Sigmoid colon (tissue), 6 donors: ENCODE measurements at regions not wholly inside any gene's neighbourhood (a gene's known extent, or its start where the extent isn't known, plus 50 kb on each side); places are given as distances from the start of the nearest gene placed in this dataset.

Source experiments
- DNase-seq: peaks from one replicate; pipeline ENCODE4 v3.0.0-alpha.2; 2019
- H3K27ac ChIP-seq, 4 donors: fragments of 200-600 bp; sonication (generic); one replicate each; pipeline ENCODE4 v1.5.1; 2016 to 2019; ENCODE audit warnings: mild to moderate bottlenecking in 1 of 4
- H3K27me3 ChIP-seq, 3 donors: fragments of 200-600 bp; sonication (generic); one replicate each; pipeline ENCODE4 v1.5.1; 2019; ENCODE audit warnings: mild to moderate bottlenecking in 1 of 3
- H3K36me3 ChIP-seq, 4 donors: fragments of 200-600 bp; sonication (generic); one replicate each; pipeline ENCODE4 v1.5.1; 2016 to 2019
- H3K4me1 ChIP-seq, 4 donors: fragments of 200-600 bp; sonication (generic); one replicate each; pipeline ENCODE4 v1.5.1; 2017 to 2019
- H3K4me3 ChIP-seq, 4 donors: fragments of 200-600 bp; sonication (generic); one replicate each; pipeline ENCODE4 v1.5.1; 2017 to 2019; ENCODE audit warnings: mild to moderate bottlenecking in 2 of 4, moderate library complexity in 1 of 4
- H3K9me3 ChIP-seq, 4 donors: fragments of 200-600 bp in 3 of 4; sonication (generic) in 3 of 4; one replicate each; pipeline versions ENCODE4 v1.5.1 to v1.6.1; 2013 to 2019
- EP300 ChIP-seq, 4 donors: sonication (generic); formaldehyde crosslinking; IDR thresholded peaks; one replicate each; pipeline ENCODE4 v1.6.1; 2017; ENCODE audit warnings: antibody characterized with exemption in 4 of 4
- POLR2A ChIP-seq, 2 donors: fragments of 450-650 bp; IDR thresholded peaks; one replicate each; pipeline ENCODE4 v1.6.1; 2016; ENCODE audit warnings: antibody characterized with exemption in 2 of 2, mild to moderate bottlenecking in 2 of 2, moderate library complexity in 2 of 2
- POLR2AphosphoS5 ChIP-seq, 4 donors: sonication (generic); formaldehyde crosslinking; IDR thresholded peaks; one replicate each; pipeline ENCODE4 v1.6.1; 2017; ENCODE audit warnings: antibody characterized with exemption in 4 of 4
- WGBS, 2 donors: extraction: QIAGEN DNeasy Blood & Tissue Kit; methylation state at CpG; one replicate each; pipeline ENCODE4 v1.1.7; 2013; 5-methylcytosine and 5-hydroxymethylcytosine counted together
- intact Hi-C: fragments of 100-400 bp; cut with DNase I; formaldehyde crosslinking; loops from one replicate; pipeline ENCODE4 v1.15.1; 2023
- TF ChIP-seq, protein P1 (sequence below), 4 experiments: fragments of 450-650 bp in 3 of 4; fragments of 200-600 bp in 1 of 4; IDR thresholded peaks; one replicate each; pipeline ENCODE4 v1.5.1; 2016 to 2019; ENCODE audit warnings: antibody characterized with exemption in 4 of 4, mild to moderate bottlenecking in 3 of 4, moderate library complexity in 2 of 4
- donor health status: healthy with polysubstance abuse.
- donor health status: healthy.

GRCh38 chr10:6944436-6944835 is 364.4 kb upstream of the PRKCQ start:
- H3K27me3 ChIP-seq: peaks cover 0 to 5% (median 3%) of the 10 kb centered on the region in 3 donors
- intact Hi-C loops: no loop called here
- TF ChIP-seq POLR2AphosphoS5 (IDR thresholded peaks at IDR 0.05) (no peak), EP300 (IDR thresholded peaks at IDR 0.05) (no peak), POLR2A (IDR thresholded peaks at IDR 0.05) (no peak)
- TF ChIP-seq, protein P1, sequence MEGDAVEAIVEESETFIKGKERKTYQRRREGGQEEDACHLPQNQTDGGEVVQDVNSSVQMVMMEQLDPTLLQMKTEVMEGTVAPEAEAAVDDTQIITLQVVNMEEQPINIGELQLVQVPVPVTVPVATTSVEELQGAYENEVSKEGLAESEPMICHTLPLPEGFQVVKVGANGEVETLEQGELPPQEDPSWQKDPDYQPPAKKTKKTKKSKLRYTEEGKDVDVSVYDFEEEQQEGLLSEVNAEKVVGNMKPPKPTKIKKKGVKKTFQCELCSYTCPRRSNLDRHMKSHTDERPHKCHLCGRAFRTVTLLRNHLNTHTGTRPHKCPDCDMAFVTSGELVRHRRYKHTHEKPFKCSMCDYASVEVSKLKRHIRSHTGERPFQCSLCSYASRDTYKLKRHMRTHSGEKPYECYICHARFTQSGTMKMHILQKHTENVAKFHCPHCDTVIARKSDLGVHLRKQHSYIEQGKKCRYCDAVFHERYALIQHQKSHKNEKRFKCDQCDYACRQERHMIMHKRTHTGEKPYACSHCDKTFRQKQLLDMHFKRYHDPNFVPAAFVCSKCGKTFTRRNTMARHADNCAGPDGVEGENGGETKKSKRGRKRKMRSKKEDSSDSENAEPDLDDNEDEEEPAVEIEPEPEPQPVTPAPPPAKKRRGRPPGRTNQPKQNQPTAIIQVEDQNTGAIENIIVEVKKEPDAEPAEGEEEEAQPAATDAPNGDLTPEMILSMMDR (IDR thresholded peaks at IDR 0.05): no peak
- H3K9me3 ChIP-seq: no peaks in the 10 kb centered on the region
- H3K4me3 ChIP-seq: no peak overlapping the region
- DNase-seq: no peak
- no peaks in the 10 kb centered on the region for H3K4me1 ChIP-seq
- no peak overlapping the region for H3K27ac ChIP-seq
- WGBS, 2 donors: 82 to 93% methylated on average over 4 of the region's 4 CpGs
- H3K36me3 ChIP-seq: no peaks in the 10 kb centered on the region

GRCh38 chr10:6938384-6938783 is 358.3 kb upstream of the PRKCQ start:
- Histone ChIP-seq H3K27me3 (peaks cover 0 to 5% (median 3%) of the 10 kb centered on the region in 3 donors), H3K4me3 (no peak overlapping the region), H3K36me3 (no peaks in the 10 kb centered on the region), H3K4me1 (no peaks in the 10 kb centered on the region), H3K27ac (no peak overlapping the region), H3K9me3 (peaks cover 0 to 2% (median 0%) of the 10 kb centered on the region in 4 donors)
- TF ChIP-seq POLR2AphosphoS5 (IDR thresholded peaks at IDR 0.05) (no peak), EP300 (IDR thresholded peaks at IDR 0.05) (no peak), POLR2A (IDR thresholded peaks at IDR 0.05) (no peak)
- TF ChIP-seq, protein P1 (IDR thresholded peaks at IDR 0.05): no peak
- no peak for DNase-seq
- intact Hi-C loops: no loop called here
- WGBS, 2 donors: 47 to 53% methylated on average over 5 of the region's 5 CpGs

DNA sequence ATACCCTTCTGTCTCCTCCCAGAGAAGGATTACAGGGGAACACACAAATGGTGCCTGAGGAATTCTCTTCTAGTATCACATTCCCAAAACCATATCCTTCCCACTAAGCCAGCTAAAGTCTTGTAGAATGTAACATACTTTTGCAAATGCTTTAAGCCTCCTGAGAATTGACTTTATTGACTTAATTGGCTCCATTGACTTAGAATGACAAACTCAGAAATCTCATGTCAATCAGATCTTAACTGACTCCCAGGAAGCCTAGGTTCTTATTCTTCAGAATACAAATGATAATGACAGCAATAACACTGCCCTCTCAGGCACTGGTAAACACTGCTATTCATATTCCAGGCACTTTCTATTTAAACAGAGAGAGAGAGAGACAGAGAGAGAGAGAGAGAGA is 356.9 kb upstream of the PRKCQ start:
- no peaks in the 10 kb centered on the region for H3K36me3 ChIP-seq
- H3K4me3 ChIP-seq: no peak overlapping the region
- peaks cover 0 to 5% (median 0%) of the 10 kb centered on the region in 3 donors for H3K27me3 ChIP-seq
- no peaks in the 10 kb centered on the region for H3K4me1 ChIP-seq
- intact Hi-C loops: no loop called here
- DNase-seq: no peak
- H3K27ac ChIP-seq: no peak overlapping the region
- peaks cover 0 to 2% (median 0%) of the 10 kb centered on the region in 4 donors for H3K9me3 ChIP-seq
- TF ChIP-seq POLR2A (IDR thresholded peaks at IDR 0.05) (no peak), POLR2AphosphoS5 (IDR thresholded peaks at IDR 0.05) (no peak), EP300 (IDR thresholded peaks at IDR 0.05) (no peak)
- TF ChIP-seq, protein P1 (IDR thresholded peaks at IDR 0.05): no peak

DNA sequence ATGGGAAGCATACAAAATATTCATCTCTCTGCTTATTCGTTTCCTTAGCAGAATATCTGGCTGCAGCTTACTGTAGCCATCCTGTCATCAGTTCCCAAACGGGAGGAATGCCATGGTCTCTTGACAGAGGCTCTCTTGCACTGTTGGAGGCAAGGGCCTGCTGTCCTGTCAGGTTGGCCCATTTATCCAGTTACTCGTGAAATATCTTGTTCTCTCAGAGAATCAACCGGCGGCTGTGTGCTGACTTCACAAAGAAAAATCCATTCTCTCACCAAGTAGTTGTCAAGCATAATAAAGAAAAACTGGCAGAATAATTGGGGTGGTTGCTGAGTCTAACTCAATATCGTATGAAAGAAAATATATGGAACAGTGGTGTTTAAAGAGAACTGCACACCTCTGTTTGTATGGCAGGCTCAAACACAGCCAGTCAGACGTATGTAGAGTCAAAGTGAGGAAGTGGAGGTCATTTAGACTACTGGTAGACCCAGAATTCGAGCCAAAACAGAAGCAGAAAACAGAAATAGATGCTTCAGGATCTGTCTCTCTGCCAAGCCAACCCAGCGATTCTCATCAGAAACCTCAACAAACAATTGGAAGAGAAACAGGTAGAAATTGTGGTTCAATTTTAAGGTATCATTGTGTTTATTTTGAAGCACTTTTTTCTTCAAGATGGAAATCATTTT is 349.2 kb upstream of the PRKCQ start:
- WGBS, 2 donors: 58 to 65% methylated on average over 9 of the region's 9 CpGs

More for the DNA sequence above, 349.2 kb upstream of the PRKCQ start:
- H3K36me3 ChIP-seq: no peaks in the 10 kb centered on the region
- no peaks in the 10 kb centered on the region for H3K9me3 ChIP-seq
- no peak overlapping the region for H3K27ac ChIP-seq
- no peaks in the 10 kb centered on the region for H3K27me3 ChIP-seq
- no peak overlapping the region for H3K4me3 ChIP-seq
- intact Hi-C loops: no loop called here
- no peak for DNase-seq
- TF ChIP-seq POLR2AphosphoS5 (IDR thresholded peaks at IDR 0.05) (no peak), EP300 (IDR thresholded peaks at IDR 0.05) (no peak), POLR2A (IDR thresholded peaks at IDR 0.05) (no peak)
- TF ChIP-seq, protein P1 (IDR thresholded peaks at IDR 0.05): no peak
- H3K4me1 ChIP-seq: no peaks in the 10 kb centered on the region
